ENCODE measurements at regions not wholly inside any gene's neighbourhood (a gene's known extent, or its start where the extent isn't known, plus 50 kb on each side); places are given as distances from the start of the nearest gene placed in this dataset.

DNA sequence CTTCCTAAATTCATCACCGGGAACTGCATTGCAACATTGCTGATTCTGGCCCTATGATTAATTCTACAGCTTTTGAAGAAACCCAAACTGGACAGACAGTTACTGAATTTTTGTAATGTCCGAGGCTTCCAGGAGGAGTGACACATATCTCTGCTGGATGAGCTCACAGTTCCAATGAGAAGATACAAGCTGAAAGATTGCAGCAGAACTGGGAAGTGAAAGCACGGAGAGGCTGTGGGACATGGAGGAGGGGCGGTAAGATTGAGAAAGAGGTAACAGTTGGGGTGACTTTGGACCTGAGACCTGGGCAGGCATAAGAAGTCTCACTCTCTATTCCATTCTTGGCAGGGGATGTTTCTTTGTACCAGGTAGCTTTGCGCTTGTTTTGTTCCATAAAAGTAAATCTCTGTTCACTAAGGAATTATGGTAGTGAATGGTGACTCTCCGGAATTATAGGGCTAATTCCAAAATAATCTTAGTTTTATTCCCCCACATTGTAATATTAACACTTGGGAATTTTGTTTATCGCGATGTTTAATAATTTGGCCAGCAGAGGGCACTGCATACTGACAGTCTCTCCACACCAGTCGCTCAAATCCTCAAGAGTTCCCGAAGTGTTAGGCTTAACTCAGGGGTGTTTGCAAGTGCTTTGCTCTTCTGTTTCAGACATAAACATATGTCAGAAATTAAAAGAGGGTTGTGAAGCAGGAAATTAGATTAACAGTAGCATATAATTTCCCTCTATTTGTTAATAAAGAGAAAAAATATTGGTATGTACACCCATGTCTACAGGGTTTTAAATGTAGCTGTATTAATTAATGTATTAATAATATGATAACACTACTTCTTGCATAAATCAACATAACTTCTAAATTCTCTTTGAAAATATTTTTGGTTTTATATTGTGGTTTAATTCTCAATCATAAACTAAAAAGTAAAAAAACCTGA is 201.4 kb downstream of the SOCS6 start:
- Histone ChIP-seq H3K9me1 (ENCODE audit: control insufficient read depth, extremely low read depth, insufficient read depth, low read length) (no peaks in the 10 kb centered on the region), H2AFZ (ENCODE audit: control insufficient read depth, low read length) (no peak overlapping the region), H3K4me2 (ENCODE audit: control insufficient read depth, extremely low read depth, insufficient read depth, low read depth, low read length) (no peak overlapping the region), H3K9me3 (ENCODE audit: control insufficient read depth, low read depth, low read length) (no peaks in the 10 kb centered on the region), H3K27me3 (ENCODE audit: control insufficient read depth, extremely low read depth, insufficient read depth, low read length) (peaks cover 4% of the 10 kb centered on the region), H3K79me2 (ENCODE audit: control insufficient read depth, insufficient read depth, low read length) (no peaks in the 10 kb centered on the region), H3K27ac (ENCODE audit: control insufficient read depth, insufficient read depth, low read length) (no peak overlapping the region), H3K36me3 (ENCODE audit: control insufficient read depth in 2 of 2, extremely low read depth in 1 of 2, insufficient read depth in 2 of 2, low read length in 2 of 2) (no peaks in the 10 kb centered on the region), H3K9ac (ENCODE audit: control insufficient read depth, extremely low read depth, insufficient read depth, low read length) (no peak overlapping the region), H3K4me1 (ENCODE audit: control insufficient read depth, extremely low read depth, insufficient read depth, low read length) (no peaks in the 10 kb centered on the region), H4K20me1 (ENCODE audit: control insufficient read depth, extremely low read depth, insufficient read depth, low read length) (no peaks in the 10 kb centered on the region), H3K4me3 (ENCODE audit: control insufficient read depth in 2 of 3, extremely low read depth in 1 of 3, insufficient read depth in 2 of 3, low read depth in 1 of 3, low read length in 3 of 3) (no peak overlapping the region)
- DNase-seq (ENCODE audit: low read depth, low spot score) (peak; percentile 2), FAIRE-seq (peak; percentile 90)
- TF ChIP-seq, protein P1, sequence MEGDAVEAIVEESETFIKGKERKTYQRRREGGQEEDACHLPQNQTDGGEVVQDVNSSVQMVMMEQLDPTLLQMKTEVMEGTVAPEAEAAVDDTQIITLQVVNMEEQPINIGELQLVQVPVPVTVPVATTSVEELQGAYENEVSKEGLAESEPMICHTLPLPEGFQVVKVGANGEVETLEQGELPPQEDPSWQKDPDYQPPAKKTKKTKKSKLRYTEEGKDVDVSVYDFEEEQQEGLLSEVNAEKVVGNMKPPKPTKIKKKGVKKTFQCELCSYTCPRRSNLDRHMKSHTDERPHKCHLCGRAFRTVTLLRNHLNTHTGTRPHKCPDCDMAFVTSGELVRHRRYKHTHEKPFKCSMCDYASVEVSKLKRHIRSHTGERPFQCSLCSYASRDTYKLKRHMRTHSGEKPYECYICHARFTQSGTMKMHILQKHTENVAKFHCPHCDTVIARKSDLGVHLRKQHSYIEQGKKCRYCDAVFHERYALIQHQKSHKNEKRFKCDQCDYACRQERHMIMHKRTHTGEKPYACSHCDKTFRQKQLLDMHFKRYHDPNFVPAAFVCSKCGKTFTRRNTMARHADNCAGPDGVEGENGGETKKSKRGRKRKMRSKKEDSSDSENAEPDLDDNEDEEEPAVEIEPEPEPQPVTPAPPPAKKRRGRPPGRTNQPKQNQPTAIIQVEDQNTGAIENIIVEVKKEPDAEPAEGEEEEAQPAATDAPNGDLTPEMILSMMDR (optimal IDR thresholded peaks at IDR 0.05 in 1 of 3, IDR thresholded peaks at IDR 0.05 in 1 of 3, conservative IDR thresholded peaks at IDR 0.05 in 1 of 3; ENCODE audit: extremely low read depth in 1 of 3, insufficient read depth in 2 of 3, low read length in 3 of 3), result peak; percentile 51 to 60 (median 56)
- TF ChIP-seq EZH2 (IDR thresholded peaks at IDR 0.05; ENCODE audit: low read length), result no peak
- dilution Hi-C loops (cut with MboI; ENCODE audit: extremely low pct_ligation_motif_present, low sequenced_read_pairs), result no loop called here

DNA sequence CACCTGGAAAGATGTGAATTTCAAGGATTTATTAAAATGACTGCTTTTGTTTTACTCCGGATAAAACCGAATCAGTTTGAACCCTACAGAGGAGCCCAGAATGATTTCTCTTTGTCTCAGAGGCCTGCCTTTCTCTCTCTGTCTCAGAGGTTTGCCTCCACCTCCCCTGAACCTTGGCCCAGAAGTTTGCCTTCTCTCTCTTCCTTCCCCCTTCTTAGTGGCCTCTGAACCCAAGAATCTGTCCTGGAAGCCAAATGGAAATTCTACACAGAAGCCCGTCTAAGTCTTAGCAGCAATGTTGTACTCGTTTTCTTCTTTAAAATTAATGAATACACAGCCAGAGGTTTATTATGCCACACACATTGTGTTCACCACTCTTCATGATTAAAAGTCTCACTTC is 200.7 kb downstream of the SOCS6 start:
- dilution Hi-C loops (cut with MboI; ENCODE audit: extremely low pct_ligation_motif_present, low sequenced_read_pairs), result no loop called here
- DNase-seq (ENCODE audit: low read depth, low spot score) (no peak), FAIRE-seq (no peak)
- Histone ChIP-seq H3K36me3 (ENCODE audit: control insufficient read depth in 2 of 2, extremely low read depth in 1 of 2, insufficient read depth in 2 of 2, low read length in 2 of 2) (no peaks in the 10 kb centered on the region), H2AFZ (ENCODE audit: control insufficient read depth, low read length) (no peak overlapping the region), H3K4me1 (ENCODE audit: control insufficient read depth, extremely low read depth, insufficient read depth, low read length) (no peaks in the 10 kb centered on the region), H3K9me1 (ENCODE audit: control insufficient read depth, extremely low read depth, insufficient read depth, low read length) (no peaks in the 10 kb centered on the region), H3K4me3 (ENCODE audit: control insufficient read depth in 2 of 3, extremely low read depth in 1 of 3, insufficient read depth in 2 of 3, low read depth in 1 of 3, low read length in 3 of 3) (no peak overlapping the region), H3K27me3 (ENCODE audit: control insufficient read depth, extremely low read depth, insufficient read depth, low read length) (peaks cover 4% of the 10 kb centered on the region), H3K27ac (ENCODE audit: control insufficient read depth, insufficient read depth, low read length) (no peak overlapping the region), H3K9ac (ENCODE audit: control insufficient read depth, extremely low read depth, insufficient read depth, low read length) (no peak overlapping the region), H3K79me2 (ENCODE audit: control insufficient read depth, insufficient read depth, low read length) (no peaks in the 10 kb centered on the region), H3K4me2 (ENCODE audit: control insufficient read depth, extremely low read depth, insufficient read depth, low read depth, low read length) (no peak overlapping the region), H3K9me3 (ENCODE audit: control insufficient read depth, low read depth, low read length) (no peaks in the 10 kb centered on the region), H4K20me1 (ENCODE audit: control insufficient read depth, extremely low read depth, insufficient read depth, low read length) (no peaks in the 10 kb centered on the region)
- TF ChIP-seq, protein P1 (optimal IDR thresholded peaks at IDR 0.05 in 1 of 3, IDR thresholded peaks at IDR 0.05 in 1 of 3, conservative IDR thresholded peaks at IDR 0.05 in 1 of 3; ENCODE audit: extremely low read depth in 1 of 3, insufficient read depth in 2 of 3, low read length in 3 of 3), result no peak
